ENCODE measurements at regions not wholly inside any gene's neighbourhood (a gene's known extent, or its start where the extent isn't known, plus 50 kb on each side); places are given as distances from the start of the nearest gene placed in this dataset.

DNA sequence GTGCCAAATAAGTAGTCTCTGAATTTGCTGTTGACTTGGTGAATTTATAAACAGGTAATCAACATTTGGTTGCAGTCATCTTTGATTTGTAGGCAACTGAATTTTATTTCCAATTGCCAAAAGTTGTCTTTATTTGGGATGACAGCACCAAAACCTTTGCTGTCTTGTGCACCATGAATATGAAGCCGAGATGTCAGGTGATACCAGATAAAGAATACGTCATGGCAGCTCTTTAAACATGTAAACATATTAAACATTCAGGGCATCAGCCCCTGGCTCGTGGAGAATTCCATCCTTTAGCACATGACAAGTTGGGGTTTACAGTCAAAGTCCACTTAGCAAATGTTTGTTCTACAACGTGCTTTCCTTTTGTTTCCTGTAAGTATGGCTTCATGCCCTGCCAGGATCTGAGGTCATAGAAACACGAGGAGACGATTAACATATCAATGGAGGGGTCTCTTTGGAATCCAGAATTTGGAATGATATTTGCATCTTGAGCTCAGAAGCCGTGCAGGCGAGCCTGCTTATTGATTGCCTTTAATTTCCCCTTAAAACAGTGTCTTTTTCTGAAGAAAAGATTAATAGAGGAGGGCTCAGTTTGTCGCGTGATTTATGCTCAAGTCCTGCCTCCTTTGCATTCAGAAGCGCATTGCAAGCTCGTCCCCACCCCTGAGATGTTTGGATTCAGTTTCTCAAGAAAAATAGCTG is 170.2 kb upstream of the ZNF217 start:
- no peak for TF ChIP-seq POLR2AphosphoS5 (IDR thresholded peaks at IDR 0.05; ENCODE audit: low read depth, low read length)
- TF ChIP-seq POU2F2 (IDR thresholded peaks at IDR 0.05; ENCODE audit: low read depth, low read length): no peak
- no peak for TF ChIP-seq POLR2A (IDR thresholded peaks at IDR 0.05; ENCODE audit: low read depth, low read length)
